ENCODE measurements at regions not wholly inside any gene's neighbourhood (a gene's known extent, or its start where the extent isn't known, plus 50 kb on each side); places are given as distances from the start of the nearest gene placed in this dataset.

GRCh38 chr10:44022203-44022602, 362.7 kb downstream of the CXCL12 start:
- Histone ChIP-seq H3K4me1 (no peaks in the 10 kb centered on the region), H3K9me3 (no peaks in the 10 kb centered on the region), H3K27ac (no peak overlapping the region), H3K36me3 (no peaks in the 10 kb centered on the region), H3K27me3 (no peaks in the 10 kb centered on the region), H3K4me3 (no peak overlapping the region)
- DNase-seq = no peak
- TF ChIP-seq POLR2A (IDR thresholded peaks at IDR 0.05) (no peak), CTCF (IDR thresholded peaks at IDR 0.05) (no peak)

GRCh38 chr10:44020322-44021111, 364.4 kb downstream of the CXCL12 start:
- Histone ChIP-seq H3K4me1 (no peaks in the 10 kb centered on the region), H3K27me3 (no peaks in the 10 kb centered on the region), H3K36me3 (no peaks in the 10 kb centered on the region), H3K27ac (no peak overlapping the region), H3K9me3 (no peaks in the 10 kb centered on the region), H3K4me3 (no peak overlapping the region)
- no peak for TF ChIP-seq POLR2A (IDR thresholded peaks at IDR 0.05)
- TF ChIP-seq CTCF (IDR thresholded peaks at IDR 0.05) = no peak
- no peak for DNase-seq

GRCh38 chr10:44017483-44018145, 367.3 kb downstream of the CXCL12 start:
- TF ChIP-seq POLR2A (IDR thresholded peaks at IDR 0.05) (no peak), CTCF (IDR thresholded peaks at IDR 0.05) (no peak)
- H3K36me3 ChIP-seq = no peaks in the 10 kb centered on the region
- H3K27me3 ChIP-seq = no peaks in the 10 kb centered on the region
- peak overlapping the region in 3 of 4 donors; percentile 3 to 52 (median 12) for H3K27ac ChIP-seq
- peaks cover 0 to 3% (median 0%) of the 10 kb centered on the region in 4 donors for H3K4me1 ChIP-seq
- DNase-seq = no peak
- H3K4me3 ChIP-seq = no peak overlapping the region
- H3K9me3 ChIP-seq = no peaks in the 10 kb centered on the region

- Histone ChIP-seq H3K4me3 (no peak overlapping the region), H3K4me1 (peaks cover 0 to 3% (median 0%) of the 10 kb centered on the region in 4 donors), H3K9me3 (no peaks in the 10 kb centered on the region), H3K36me3 (no peaks in the 10 kb centered on the region), H3K27ac (peak overlapping the region in 3 of 4 donors; percentile 3 to 52 (median 12)), H3K27me3 (no peaks in the 10 kb centered on the region)
- no peak for DNase-seq
- TF ChIP-seq POLR2A (IDR thresholded peaks at IDR 0.05) = no peak
- TF ChIP-seq CTCF (IDR thresholded peaks at IDR 0.05) = no peak
Observed at GRCh38 chr10:44016589-44017482, 368.1 kb downstream of the CXCL12 start.

- H3K27ac ChIP-seq = no peak overlapping the region
- H3K4me3 ChIP-seq = no peak overlapping the region
- H3K36me3 ChIP-seq = no peaks in the 10 kb centered on the region
- H3K27me3 ChIP-seq = no peaks in the 10 kb centered on the region
- peaks cover 0 to 3% (median 0%) of the 10 kb centered on the region in 4 donors for H3K4me1 ChIP-seq
- no peaks in the 10 kb centered on the region for H3K9me3 ChIP-seq
- no peak for DNase-seq
- TF ChIP-seq POLR2A (IDR thresholded peaks at IDR 0.05) (no peak), CTCF (IDR thresholded peaks at IDR 0.05) (no peak)
Observed at GRCh38 chr10:44015702-44016500, 367.2 kb upstream of the ZNF32 start.
